SH-SY5Y (cell line): ENCODE measurements at regions not wholly inside any gene's neighbourhood (a gene's known extent, or its start where the extent isn't known, plus 50 kb on each side); places are given as distances from the start of the nearest gene placed in this dataset.

ENCODE experiments used
- GATA2 ChIP-seq: IDR thresholded peaks from 2 replicates; pipeline ENCODE4 v1.6.1; 2011; ENCODE audit warnings: mild to moderate bottlenecking, low read depth, low read length
- GATA3 ChIP-seq: IDR thresholded peaks from 2 replicates; pipeline ENCODE4 v1.6.1; 2011; ENCODE audit warnings: low read depth, mild to moderate bottlenecking, low read length, moderate library complexity

DNA sequence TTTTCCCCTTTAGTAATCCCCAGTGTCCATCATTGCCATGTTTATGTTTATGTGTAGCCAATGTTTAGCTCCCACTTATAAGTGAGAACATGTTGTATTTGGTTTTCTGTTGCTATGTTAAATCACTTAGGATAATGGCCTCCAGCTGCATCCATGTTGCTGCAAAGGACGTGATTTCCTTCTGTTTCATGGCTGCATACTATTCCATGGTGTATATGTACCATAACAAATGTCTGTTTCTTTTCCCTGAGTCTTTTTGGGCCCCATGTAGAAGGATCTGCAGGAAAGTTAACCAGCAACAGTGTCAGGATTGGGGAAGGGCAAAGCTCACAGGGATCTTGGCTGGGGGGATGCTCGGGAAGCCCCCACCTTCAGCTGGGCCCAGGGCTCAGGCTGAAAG lies 64.3 kb upstream of the SULF2 start:
- TF ChIP-seq GATA2 (no peak), GATA3 (no peak)
